ENCODE measurements at regions not wholly inside any gene's neighbourhood (a gene's known extent, or its start where the extent isn't known, plus 50 kb on each side); places are given as distances from the start of the nearest gene placed in this dataset.

DNA sequence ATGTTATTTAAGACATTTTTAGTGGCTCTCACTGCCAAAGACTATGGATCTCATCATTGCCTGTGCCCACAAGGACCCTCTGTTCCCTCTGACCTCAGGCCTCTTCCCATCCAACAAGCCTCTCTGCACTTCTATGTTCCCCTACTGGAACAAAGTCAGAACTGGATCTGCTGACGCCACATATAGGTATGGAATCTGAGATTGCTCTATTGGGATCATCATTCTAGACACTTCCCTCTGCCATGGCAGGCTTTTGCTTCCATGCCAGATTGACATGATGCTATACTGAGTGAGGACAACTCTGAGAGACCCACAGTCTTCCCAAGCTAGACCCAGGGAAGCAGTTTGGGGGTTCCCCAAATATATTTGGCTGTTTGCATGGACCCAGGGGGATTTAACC, 76.0 kb upstream of the ZNF648 start:
- TF ChIP-seq, protein P1, sequence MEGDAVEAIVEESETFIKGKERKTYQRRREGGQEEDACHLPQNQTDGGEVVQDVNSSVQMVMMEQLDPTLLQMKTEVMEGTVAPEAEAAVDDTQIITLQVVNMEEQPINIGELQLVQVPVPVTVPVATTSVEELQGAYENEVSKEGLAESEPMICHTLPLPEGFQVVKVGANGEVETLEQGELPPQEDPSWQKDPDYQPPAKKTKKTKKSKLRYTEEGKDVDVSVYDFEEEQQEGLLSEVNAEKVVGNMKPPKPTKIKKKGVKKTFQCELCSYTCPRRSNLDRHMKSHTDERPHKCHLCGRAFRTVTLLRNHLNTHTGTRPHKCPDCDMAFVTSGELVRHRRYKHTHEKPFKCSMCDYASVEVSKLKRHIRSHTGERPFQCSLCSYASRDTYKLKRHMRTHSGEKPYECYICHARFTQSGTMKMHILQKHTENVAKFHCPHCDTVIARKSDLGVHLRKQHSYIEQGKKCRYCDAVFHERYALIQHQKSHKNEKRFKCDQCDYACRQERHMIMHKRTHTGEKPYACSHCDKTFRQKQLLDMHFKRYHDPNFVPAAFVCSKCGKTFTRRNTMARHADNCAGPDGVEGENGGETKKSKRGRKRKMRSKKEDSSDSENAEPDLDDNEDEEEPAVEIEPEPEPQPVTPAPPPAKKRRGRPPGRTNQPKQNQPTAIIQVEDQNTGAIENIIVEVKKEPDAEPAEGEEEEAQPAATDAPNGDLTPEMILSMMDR (IDR thresholded peaks at IDR 0.05; ENCODE audit: low read length) = no peak
- TF ChIP-seq EZH2 (IDR thresholded peaks at IDR 0.05; ENCODE audit: borderline replicate concordance, low read length) = no peak

Measured in OCI-LY1 (cell line).